ENCODE measurements at regions not wholly inside any gene's neighbourhood (a gene's known extent, or its start where the extent isn't known, plus 50 kb on each side); places are given as distances from the start of the nearest gene placed in this dataset.

GRCh38 chr13:47521890-47522487 lies 479.1 kb downstream of the SUCLA2 start:
- no peaks in the 10 kb centered on the region for H3K79me2 ChIP-seq (ENCODE audit: insufficient read depth, low read length)
- no peak overlapping the region for H3K27ac ChIP-seq (ENCODE audit: insufficient read length, low read depth, low read length)
- H2AK5ac ChIP-seq (ENCODE audit: insufficient read length, low read length): no peak overlapping the region
- H3K4me1 Mint-ChIP-seq: peaks cover 4% of the 10 kb centered on the region in 2 experiments
- no peaks in the 10 kb centered on the region for H3K27me3 ChIP-seq (ENCODE audit: insufficient read depth, low read length)
- no peak for DNase-seq
- no peak overlapping the region for H2BK5ac ChIP-seq (ENCODE audit: insufficient read length, low read length)
- H4K5ac ChIP-seq (ENCODE audit: insufficient read length, low read depth, low read length): no peak overlapping the region
- H3K56ac ChIP-seq (ENCODE audit: insufficient read length, low read depth, low read length): no peak overlapping the region
- H4K8ac ChIP-seq (replicated peaks; ENCODE audit: insufficient read length, low read depth, low read length): no peak overlapping the region
- H3K4me1 ChIP-seq (ENCODE audit: insufficient read depth, low read length): no peaks in the 10 kb centered on the region
- H3K9me3 ChIP-seq (ENCODE audit: control insufficient read depth, low read depth, low read length): no peaks in the 10 kb centered on the region
- H2AFZ ChIP-seq (ENCODE audit: low read length): no peak overlapping the region
- no peaks in the 10 kb centered on the region for H3K27me3 Mint-ChIP-seq (ENCODE audit: low read depth)
- no peak overlapping the region for H3T11ph ChIP-seq (ENCODE audit: low read length)
- H3K4me3 Mint-ChIP-seq: no peak overlapping the region
- H3K14ac ChIP-seq (ENCODE audit: insufficient read depth, low read length): no peak overlapping the region
- H3K18ac ChIP-seq (ENCODE audit: insufficient read length, low read depth, low read length): no peak overlapping the region
- H3K4ac ChIP-seq (ENCODE audit: low read depth, low read length): no peak overlapping the region
- no peak overlapping the region for H3K23ac ChIP-seq (ENCODE audit: insufficient read length, low read depth, low read length)
- no peak overlapping the region for H2BK12ac ChIP-seq (ENCODE audit: insufficient read length, low read depth, low read length)
- no peaks in the 10 kb centered on the region for H3K23me2 ChIP-seq (ENCODE audit: insufficient read length, low read depth, low read length, poor library complexity, severe bottlenecking)
- WGBS (ENCODE audit: extremely low coverage, insufficient read length, low lambda C conversion rate): no CpG with 5 or more reads among the region's 2 CpGs
- peaks cover 3 to 6% of the 10 kb centered on the region in 2 experiments; a peak in 4 of 5 replicates for H3K9me3 Mint-ChIP-seq
- no peak overlapping the region for H2BK20ac ChIP-seq (ENCODE audit: low read depth, low read length, poor library complexity, severe bottlenecking)
- H2BK120ac ChIP-seq (ENCODE audit: low read depth, low read length, poor library complexity, severe bottlenecking): no peak overlapping the region
- TF ChIP-seq CTCF (conservative IDR thresholded peaks at IDR 0.05): no peak
- no peak overlapping the region for H4K91ac ChIP-seq (ENCODE audit: insufficient read length, low read depth, low read length)
- H3K36me3 Mint-ChIP-seq (ENCODE audit: insufficient read depth in 1 of 3, low read depth in 3 of 3): peaks cover 2 to 7% (median 5%) of the 10 kb centered on the region in 3 experiments; a peak in 4 of 7 replicates
- no peak overlapping the region for H3K9ac ChIP-seq (ENCODE audit: extremely low read depth, insufficient read length, low read length)
- H4K20me1 ChIP-seq (ENCODE audit: control insufficient read depth, insufficient read depth, insufficient read length): no peaks in the 10 kb centered on the region
- no peaks in the 10 kb centered on the region for H3K79me1 ChIP-seq (ENCODE audit: insufficient read depth, low read depth, low read length, poor library complexity, severe bottlenecking)
- no peak overlapping the region for H3K4me2 ChIP-seq (ENCODE audit: insufficient read depth, insufficient read length, low read length)
- no peak overlapping the region for H2BK15ac ChIP-seq (ENCODE audit: low read depth, low read length)
- H3K27ac Mint-ChIP-seq: no peak overlapping the region

Data from H9 (cell line).